HL-60 (cell line): ENCODE measurements at regions not wholly inside any gene's neighbourhood (a gene's known extent, or its start where the extent isn't known, plus 50 kb on each side); places are given as distances from the start of the nearest gene placed in this dataset.

Source experiments
- POLR2AphosphoS5 ChIP-seq: IDR thresholded peaks from 2 replicates; pipeline ENCODE4 v1.6.1; 2012; ENCODE audit warnings: low read depth
- REST ChIP-seq: IDR thresholded peaks from 2 replicates; pipeline ENCODE4 v1.6.1; 2012; ENCODE audit warnings: low read depth; ENCODE audit not compliant: insufficient replicate concordance
- TF ChIP-seq, protein P1 (sequence below): IDR thresholded peaks from one replicate; pipeline ENCODE4 v1.5.1; 2011; ENCODE audit warnings: low read length, control low read depth, inconsistent platforms; ENCODE audit not compliant: insufficient read depth

DNA sequence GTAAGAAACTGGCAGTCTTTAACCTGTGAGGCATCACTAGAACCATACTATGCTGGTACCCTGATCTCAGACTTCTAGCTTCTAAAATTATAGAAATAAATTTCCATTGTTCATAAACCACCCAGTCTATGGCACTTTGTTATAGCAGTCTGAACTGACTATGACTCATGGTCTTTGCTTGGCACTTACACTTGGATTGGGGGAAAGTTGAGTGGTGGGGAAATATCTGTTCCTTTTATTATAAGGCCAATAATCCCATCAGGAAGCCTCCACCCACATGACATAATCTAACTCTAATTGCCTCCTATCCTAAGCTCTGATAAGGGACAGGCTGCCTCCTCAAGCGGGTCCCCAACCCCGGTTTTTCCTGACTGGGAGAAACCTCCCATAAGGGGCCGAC, 61.4 kb upstream of the PACRGL start:
- TF ChIP-seq, protein P1, sequence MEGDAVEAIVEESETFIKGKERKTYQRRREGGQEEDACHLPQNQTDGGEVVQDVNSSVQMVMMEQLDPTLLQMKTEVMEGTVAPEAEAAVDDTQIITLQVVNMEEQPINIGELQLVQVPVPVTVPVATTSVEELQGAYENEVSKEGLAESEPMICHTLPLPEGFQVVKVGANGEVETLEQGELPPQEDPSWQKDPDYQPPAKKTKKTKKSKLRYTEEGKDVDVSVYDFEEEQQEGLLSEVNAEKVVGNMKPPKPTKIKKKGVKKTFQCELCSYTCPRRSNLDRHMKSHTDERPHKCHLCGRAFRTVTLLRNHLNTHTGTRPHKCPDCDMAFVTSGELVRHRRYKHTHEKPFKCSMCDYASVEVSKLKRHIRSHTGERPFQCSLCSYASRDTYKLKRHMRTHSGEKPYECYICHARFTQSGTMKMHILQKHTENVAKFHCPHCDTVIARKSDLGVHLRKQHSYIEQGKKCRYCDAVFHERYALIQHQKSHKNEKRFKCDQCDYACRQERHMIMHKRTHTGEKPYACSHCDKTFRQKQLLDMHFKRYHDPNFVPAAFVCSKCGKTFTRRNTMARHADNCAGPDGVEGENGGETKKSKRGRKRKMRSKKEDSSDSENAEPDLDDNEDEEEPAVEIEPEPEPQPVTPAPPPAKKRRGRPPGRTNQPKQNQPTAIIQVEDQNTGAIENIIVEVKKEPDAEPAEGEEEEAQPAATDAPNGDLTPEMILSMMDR, result no peak
- TF ChIP-seq POLR2AphosphoS5 (no peak), REST (no peak)
